Neural cell (in vitro differentiated cells): ENCODE measurements at regions not wholly inside any gene's neighbourhood (a gene's known extent, or its start where the extent isn't known, plus 50 kb on each side); places are given as distances from the start of the nearest gene placed in this dataset.

ENCODE experiments used
- H2AFZ ChIP-seq: fragments of 200-600, 300-800 bp; sonication (generic), shearing (Covaris generic); 2 replicates; pipeline ENCODE4 v1.6.0; 2014; ENCODE audit warnings: low read depth, mild to moderate bottlenecking, antibody characterized with exemption, low read length, moderate library complexity
- H3F3A ChIP-seq: fragments of 200-600 bp; shearing (Covaris generic); 2 replicates; pipeline ENCODE4 v1.6.1; 2016; ENCODE audit warnings: mild to moderate bottlenecking, moderate library complexity, mixed read lengths, antibody characterized with exemption, low read length; ENCODE audit not compliant: insufficient read depth, poor library complexity, severe bottlenecking
- H3K27ac ChIP-seq: fragments of 200-600, 300-800 bp; sonication (generic), shearing (Covaris generic); 2 replicates; pipeline ENCODE4 v1.5.1; 2014; ENCODE audit warnings: mild to moderate bottlenecking, low read length, moderate library complexity
- H3K27me3 ChIP-seq: fragments of 300-800, 200-600 bp; sonication (generic), shearing (Covaris generic); 2 replicates; pipeline ENCODE4 v1.6.0; 2014; ENCODE audit warnings: mild to moderate bottlenecking, low read depth, low read length, moderate library complexity; ENCODE audit not compliant: insufficient read depth
- H3K36me3 ChIP-seq: fragments of 300-800, 200-600 bp; sonication (generic), shearing (Covaris generic); 2 replicates; pipeline ENCODE4 v1.5.1; 2014; ENCODE audit warnings: mild to moderate bottlenecking, antibody characterized with exemption, low read length, moderate library complexity; ENCODE audit not compliant: insufficient read depth
- H3K4me2 ChIP-seq: fragments of 300-800, 200-600 bp; sonication (generic), shearing (Covaris generic); 2 replicates; pipeline ENCODE4 v1.6.0; 2014; ENCODE audit warnings: mild to moderate bottlenecking, low read length
- H3K4me3 ChIP-seq: fragments of 300-800, 200-600 bp; sonication (generic), shearing (Covaris generic); 2 replicates; pipeline ENCODE4 v1.5.1; 2014; ENCODE audit warnings: mild to moderate bottlenecking, low read length, moderate library complexity
- H3K79me2 ChIP-seq: fragments of 200-600 bp; shearing (Covaris generic); replicated peaks from 2 replicates; pipeline ENCODE4 v1.6.0; 2014; ENCODE audit warnings: mild to moderate bottlenecking, low read length, moderate library complexity; ENCODE audit not compliant: insufficient read depth
- H3K9ac ChIP-seq: fragments of 300-800, 200-600 bp; sonication (generic), shearing (Covaris generic); 2 replicates; pipeline ENCODE4 v1.6.1; 2016; ENCODE audit warnings: mild to moderate bottlenecking, low read length, mixed read lengths
- H3K9me2 ChIP-seq: fragments of 200-600 bp; shearing (Covaris generic); 2 replicates; pipeline ENCODE4 v1.6.1; 2016; ENCODE audit warnings: mild to moderate bottlenecking, low read length, mixed read lengths; ENCODE audit not compliant: insufficient read depth
- H3K9me3 ChIP-seq: fragments of 200-600, 300-800 bp; sonication (generic), shearing (Covaris generic); 2 replicates; pipeline ENCODE4 v1.6.1; 2016; ENCODE audit warnings: mild to moderate bottlenecking, mixed run types, low read length, moderate library complexity, mixed read lengths
- H4K20me1 ChIP-seq: fragments of 200-600 bp; shearing (Covaris generic); 2 replicates; pipeline ENCODE4 v1.6.1; 2016; ENCODE audit warnings: mild to moderate bottlenecking, mixed run types; ENCODE audit not compliant: insufficient read depth
- EP300 ChIP-seq: fragments of 450-650 bp; conservative IDR thresholded peaks from 2 replicates; pipeline ENCODE4 v1.6.1; 2014; ENCODE audit warnings: antibody characterized with exemption, mild to moderate bottlenecking, moderate library complexity; ENCODE audit not compliant: poor library complexity, severe bottlenecking
- EZH2 ChIP-seq: fragments of 200-600, 300-800 bp; shearing (Covaris generic), sonication (generic); IDR thresholded peaks from 2 replicates; pipeline ENCODE4 v1.6.1; 2014; ENCODE audit warnings: antibody characterized with exemption, low read length, borderline replicate concordance, mild to moderate bottlenecking; ENCODE audit not compliant: insufficient read depth, poor library complexity, severe bottlenecking
- MXI1 ChIP-seq: fragments of 450-650 bp; conservative IDR thresholded peaks from 2 replicates; pipeline ENCODE4 v1.6.1; 2014; ENCODE audit warnings: antibody characterized with exemption, mild to moderate bottlenecking; ENCODE audit not compliant: poor library complexity, severe bottlenecking
- POLR2AphosphoS5 ChIP-seq: IDR thresholded peaks from 2 replicates; pipeline ENCODE4 v1.6.1; 2012
- RAD21 ChIP-seq: fragments of 450-650 bp; conservative IDR thresholded peaks from 2 replicates; pipeline ENCODE4 v1.6.1; 2014; ENCODE audit warnings: antibody characterized with exemption, mild to moderate bottlenecking, moderate library complexity
- SMC3 ChIP-seq: fragments of 450-650 bp; conservative IDR thresholded peaks from 2 replicates; pipeline ENCODE4 v1.6.1; 2014; ENCODE audit warnings: antibody characterized with exemption, mild to moderate bottlenecking, moderate library complexity; ENCODE audit not compliant: poor library complexity
- TAF1 ChIP-seq: IDR thresholded peaks from 2 replicates; pipeline ENCODE4 v1.6.1; 2012; ENCODE audit warnings: low read depth
- TF ChIP-seq, protein P1 (sequence below): IDR thresholded peaks from 2 replicates; pipeline ENCODE4 v1.6.1; 2012; ENCODE audit warnings: borderline replicate concordance
- TF ChIP-seq, protein P2 (sequence below): fragments of 450-650 bp; IDR thresholded peaks from 2 replicates; pipeline ENCODE4 v1.5.1; 2014; ENCODE audit warnings: antibody characterized with exemption, mild to moderate bottlenecking, moderate library complexity; ENCODE audit not compliant: poor library complexity, severe bottlenecking

DNA sequence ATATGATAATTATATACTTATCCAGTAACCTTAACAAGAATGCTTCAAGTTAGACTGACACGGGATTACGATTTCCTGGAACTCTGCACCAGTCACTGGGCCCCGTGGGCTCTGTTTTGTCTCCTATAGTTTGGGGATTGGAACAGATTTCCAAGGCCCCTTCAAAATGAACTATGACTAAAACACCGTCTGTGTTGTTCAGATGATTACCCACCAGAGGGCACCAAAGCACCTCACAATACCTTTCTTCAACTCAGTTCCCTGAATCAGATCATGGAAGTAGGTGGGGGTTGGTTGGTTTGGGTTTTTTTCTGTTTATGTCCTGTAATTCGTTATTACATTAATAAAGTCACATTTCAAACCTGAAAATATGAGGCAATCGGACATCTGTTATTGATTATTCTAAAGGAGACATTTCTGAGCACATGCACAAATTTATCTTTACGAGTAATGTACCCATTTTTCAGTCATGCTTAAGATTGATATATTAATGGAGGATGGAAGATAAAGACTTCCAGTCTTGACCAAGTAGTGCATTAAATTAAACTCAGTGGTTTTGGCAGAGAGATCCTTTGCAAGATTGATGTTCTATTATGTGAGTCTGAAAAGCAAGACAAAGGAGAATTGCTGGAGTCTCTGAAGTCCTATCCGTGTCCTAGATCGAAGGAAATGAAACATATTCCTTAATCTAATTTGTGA is 112.0 kb upstream of the COL21A1 start:
- H4K20me1 ChIP-seq: no peaks in the 10 kb centered on the region
- H3K9me2 ChIP-seq: no peaks in the 10 kb centered on the region
- H3K9me3 ChIP-seq: no peaks in the 10 kb centered on the region
- H3K27ac ChIP-seq: no peak overlapping the region
- no peak overlapping the region for H3K9ac ChIP-seq
- no peaks in the 10 kb centered on the region for H3K36me3 ChIP-seq
- H3K4me3 ChIP-seq: no peak overlapping the region
- H3F3A ChIP-seq: no peaks in the 10 kb centered on the region
- H3K4me2 ChIP-seq: no peak overlapping the region
- H3K79me2 ChIP-seq: no peaks in the 10 kb centered on the region
- TF ChIP-seq, protein P1, sequence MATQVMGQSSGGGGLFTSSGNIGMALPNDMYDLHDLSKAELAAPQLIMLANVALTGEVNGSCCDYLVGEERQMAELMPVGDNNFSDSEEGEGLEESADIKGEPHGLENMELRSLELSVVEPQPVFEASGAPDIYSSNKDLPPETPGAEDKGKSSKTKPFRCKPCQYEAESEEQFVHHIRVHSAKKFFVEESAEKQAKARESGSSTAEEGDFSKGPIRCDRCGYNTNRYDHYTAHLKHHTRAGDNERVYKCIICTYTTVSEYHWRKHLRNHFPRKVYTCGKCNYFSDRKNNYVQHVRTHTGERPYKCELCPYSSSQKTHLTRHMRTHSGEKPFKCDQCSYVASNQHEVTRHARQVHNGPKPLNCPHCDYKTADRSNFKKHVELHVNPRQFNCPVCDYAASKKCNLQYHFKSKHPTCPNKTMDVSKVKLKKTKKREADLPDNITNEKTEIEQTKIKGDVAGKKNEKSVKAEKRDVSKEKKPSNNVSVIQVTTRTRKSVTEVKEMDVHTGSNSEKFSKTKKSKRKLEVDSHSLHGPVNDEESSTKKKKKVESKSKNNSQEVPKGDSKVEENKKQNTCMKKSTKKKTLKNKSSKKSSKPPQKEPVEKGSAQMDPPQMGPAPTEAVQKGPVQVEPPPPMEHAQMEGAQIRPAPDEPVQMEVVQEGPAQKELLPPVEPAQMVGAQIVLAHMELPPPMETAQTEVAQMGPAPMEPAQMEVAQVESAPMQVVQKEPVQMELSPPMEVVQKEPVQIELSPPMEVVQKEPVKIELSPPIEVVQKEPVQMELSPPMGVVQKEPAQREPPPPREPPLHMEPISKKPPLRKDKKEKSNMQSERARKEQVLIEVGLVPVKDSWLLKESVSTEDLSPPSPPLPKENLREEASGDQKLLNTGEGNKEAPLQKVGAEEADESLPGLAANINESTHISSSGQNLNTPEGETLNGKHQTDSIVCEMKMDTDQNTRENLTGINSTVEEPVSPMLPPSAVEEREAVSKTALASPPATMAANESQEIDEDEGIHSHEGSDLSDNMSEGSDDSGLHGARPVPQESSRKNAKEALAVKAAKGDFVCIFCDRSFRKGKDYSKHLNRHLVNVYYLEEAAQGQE: no peak
- TF ChIP-seq, protein P2, sequence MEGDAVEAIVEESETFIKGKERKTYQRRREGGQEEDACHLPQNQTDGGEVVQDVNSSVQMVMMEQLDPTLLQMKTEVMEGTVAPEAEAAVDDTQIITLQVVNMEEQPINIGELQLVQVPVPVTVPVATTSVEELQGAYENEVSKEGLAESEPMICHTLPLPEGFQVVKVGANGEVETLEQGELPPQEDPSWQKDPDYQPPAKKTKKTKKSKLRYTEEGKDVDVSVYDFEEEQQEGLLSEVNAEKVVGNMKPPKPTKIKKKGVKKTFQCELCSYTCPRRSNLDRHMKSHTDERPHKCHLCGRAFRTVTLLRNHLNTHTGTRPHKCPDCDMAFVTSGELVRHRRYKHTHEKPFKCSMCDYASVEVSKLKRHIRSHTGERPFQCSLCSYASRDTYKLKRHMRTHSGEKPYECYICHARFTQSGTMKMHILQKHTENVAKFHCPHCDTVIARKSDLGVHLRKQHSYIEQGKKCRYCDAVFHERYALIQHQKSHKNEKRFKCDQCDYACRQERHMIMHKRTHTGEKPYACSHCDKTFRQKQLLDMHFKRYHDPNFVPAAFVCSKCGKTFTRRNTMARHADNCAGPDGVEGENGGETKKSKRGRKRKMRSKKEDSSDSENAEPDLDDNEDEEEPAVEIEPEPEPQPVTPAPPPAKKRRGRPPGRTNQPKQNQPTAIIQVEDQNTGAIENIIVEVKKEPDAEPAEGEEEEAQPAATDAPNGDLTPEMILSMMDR: peak; percentile 90
- no peak for TF ChIP-seq EZH2
- TF ChIP-seq SMC3: peak; percentile 93
- TF ChIP-seq TAF1: no peak
- peak; percentile 95 for TF ChIP-seq RAD21
- H3K27me3 ChIP-seq: no peaks in the 10 kb centered on the region
- no peak overlapping the region for H2AFZ ChIP-seq

DNA sequence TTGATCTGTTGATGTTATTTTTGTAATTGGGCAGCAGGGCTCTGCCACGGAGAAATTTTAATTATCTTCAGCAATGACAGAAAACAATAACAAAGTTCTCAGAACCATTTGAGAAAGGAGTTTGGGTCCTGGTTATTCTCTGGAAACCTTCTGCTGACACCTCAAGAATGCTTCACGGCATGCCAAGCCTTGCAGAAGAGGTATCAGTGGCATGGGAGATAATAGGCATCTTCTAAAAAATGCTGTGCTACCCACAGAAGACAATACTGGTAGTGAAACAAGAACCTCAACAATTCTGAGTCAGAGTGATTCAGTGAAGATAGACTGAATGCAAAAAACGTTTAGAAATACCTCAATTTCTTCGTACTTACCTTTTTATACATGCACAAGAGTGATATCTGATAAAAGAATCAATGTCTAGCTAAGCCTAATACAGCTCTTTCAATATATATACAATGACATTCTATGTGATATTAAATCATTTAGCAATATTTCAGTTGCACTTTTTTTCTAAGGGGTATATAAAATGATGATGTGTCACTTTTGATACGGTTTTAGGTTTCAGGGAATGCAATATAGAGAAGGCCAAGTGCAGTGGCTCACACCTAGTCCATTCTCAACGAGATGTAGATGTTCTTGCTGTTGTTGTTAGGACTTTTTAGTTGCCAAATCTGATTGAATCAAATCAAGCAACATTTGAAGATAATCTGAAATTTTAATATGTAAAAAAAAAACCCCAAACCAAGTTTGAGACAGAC is 110.4 kb upstream of the COL21A1 start:
- no peaks in the 10 kb centered on the region for H3K79me2 ChIP-seq
- no peak overlapping the region for H3K27ac ChIP-seq
- H3K9me2 ChIP-seq: no peaks in the 10 kb centered on the region
- TF ChIP-seq SMC3 (no peak), MXI1 (no peak), POLR2AphosphoS5 (no peak), TAF1 (no peak), EP300 (no peak), EZH2 (no peak), RAD21 (no peak)
- TF ChIP-seq, protein P2: no peak
- TF ChIP-seq, protein P1: no peak
- no peak overlapping the region for H3K9ac ChIP-seq
- H2AFZ ChIP-seq: no peak overlapping the region
- no peak overlapping the region for H3K4me2 ChIP-seq
- H4K20me1 ChIP-seq: no peaks in the 10 kb centered on the region
- H3F3A ChIP-seq: no peaks in the 10 kb centered on the region
- no peaks in the 10 kb centered on the region for H3K36me3 ChIP-seq
- H3K27me3 ChIP-seq: no peaks in the 10 kb centered on the region
- no peak overlapping the region for H3K4me3 ChIP-seq
- H3K9me3 ChIP-seq: no peaks in the 10 kb centered on the region
